HG02798 (cell line): ENCODE measurements at regions not wholly inside any gene's neighbourhood (a gene's known extent, or its start where the extent isn't known, plus 50 kb on each side); places are given as distances from the start of the nearest gene placed in this dataset.

Experiments used
- ATAC-seq: cut with Tn5 transposase; IDR thresholded peaks from one replicate; pipeline ENCODE4 v1.9.1; 2021; ENCODE audit warnings: mild to moderate bottlenecking; ENCODE audit not compliant: unreplicated experiment, poor library complexity

DNA sequence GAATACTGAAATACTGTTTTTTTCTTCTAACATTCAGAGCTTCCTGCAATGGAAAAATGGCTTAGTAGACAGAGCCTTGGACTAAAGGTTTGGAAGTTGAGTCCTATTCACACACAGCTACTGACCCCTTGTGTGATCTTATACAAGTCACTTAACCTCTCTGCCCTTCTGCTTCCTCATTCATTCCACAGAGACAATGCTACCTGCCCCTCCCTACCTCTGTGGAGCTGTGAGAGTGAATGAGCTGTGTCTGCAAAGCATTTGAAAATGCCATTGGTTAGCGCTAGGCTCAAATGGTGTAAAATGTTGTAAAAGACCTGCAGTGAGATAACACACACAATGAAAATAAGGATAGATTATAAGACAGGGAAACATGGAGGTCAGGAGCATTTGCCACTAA lies 214.4 kb downstream of the BARHL2 start:
- no peak for ATAC-seq

DNA sequence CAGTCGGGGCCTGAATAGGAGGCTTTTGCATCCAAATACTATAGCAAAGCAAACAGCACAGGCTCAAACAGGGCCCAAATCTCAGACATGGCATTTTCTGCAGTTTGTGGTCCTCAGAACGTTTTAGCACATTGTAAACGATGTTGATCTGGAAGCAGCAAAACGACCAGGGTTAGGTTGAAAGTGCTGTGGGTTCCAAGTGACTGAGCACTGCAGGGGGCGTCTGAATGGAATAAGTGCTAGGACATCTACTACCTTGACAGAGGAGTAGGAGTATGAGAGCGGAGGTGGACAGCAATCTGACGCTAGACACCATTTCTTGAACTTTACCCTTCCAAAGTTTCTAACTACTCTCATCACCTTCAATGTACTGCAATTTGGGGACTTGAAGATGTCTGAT lies 214.9 kb downstream of the BARHL2 start:
- ATAC-seq: no peak

DNA sequence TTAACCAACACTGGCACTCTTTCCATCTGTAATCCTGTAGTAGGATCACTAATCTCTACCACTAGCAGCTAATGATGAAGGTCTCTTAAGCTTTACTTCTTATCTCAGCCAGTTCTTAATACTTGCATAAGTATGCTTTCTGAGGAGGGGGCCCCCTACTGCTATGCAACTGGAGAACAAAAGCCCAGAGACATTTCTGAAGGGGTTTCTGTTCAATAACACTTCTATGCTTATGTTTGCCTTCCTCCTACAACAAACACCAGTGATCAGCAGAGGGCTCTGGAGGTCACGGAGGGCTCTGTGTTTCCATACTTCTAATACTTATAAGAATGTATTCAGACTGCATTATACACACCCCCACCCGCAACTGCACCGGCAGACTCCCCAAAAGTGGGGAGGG lies 215.8 kb downstream of the BARHL2 start:
- no peak for ATAC-seq

DNA sequence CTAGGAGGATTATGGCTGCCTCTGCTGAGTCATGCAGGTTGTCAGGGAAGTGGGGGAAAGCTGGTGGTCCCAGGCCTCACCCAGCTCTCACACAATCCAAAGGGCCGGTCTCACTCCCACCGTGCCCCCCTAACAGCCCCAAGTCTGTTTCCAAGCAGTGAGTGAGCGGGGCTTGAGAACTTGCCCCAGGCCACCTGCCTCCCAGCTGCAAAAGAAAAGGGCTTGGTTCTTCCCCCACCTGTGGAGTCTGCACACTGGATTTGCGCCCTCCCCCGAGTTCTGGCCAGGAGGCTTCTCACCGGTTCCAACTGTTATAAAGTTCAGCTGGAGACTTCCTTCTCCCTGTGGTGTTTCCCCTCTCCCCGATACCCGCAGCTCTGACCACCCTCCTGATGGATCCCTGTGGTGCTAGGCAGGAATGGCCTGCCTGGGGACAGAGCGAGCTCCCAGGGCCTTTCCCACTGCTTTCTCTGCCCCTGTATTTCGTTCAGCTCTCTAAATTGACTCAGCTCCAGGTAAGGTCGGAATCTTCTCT lies 222.3 kb downstream of the BARHL2 start:
- no peak for ATAC-seq

DNA sequence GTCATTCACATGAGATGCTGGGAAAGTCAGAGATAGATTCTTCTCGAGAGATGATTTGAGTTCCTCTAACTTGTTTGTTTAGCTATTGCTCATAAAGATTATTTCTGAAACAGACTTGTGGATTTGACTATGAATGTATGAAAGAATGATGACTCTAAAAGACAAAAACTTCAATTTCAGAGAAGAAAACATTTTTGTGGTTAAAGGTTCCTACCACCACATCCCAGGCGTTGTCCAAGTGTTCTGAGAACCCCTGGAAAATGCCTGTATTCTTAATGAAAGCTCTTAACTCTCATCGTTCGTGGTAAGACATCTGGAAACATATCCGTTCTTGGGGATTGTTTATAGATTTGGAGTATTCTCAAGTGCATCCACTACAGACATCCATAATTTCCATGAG lies 228.7 kb downstream of the BARHL2 start:
- ATAC-seq: no peak

DNA sequence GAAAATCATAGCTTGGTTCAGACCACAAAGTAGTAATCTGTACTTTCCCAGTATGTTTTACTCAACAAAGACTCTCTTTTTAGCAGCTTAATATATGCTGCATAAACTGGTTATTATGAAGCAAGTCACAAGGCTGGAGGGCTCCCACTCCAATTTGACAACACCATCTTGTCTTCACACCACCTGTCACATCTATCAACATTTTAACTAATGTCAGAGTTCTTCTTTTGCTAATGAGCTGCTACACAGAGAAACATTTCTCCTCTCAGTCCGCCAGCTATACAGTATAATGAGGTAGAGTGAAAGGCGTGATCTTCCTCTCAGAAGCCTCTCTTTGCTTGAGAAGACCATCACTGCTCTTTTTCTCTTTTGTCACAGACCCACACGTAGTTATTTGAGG lies 230.1 kb downstream of the BARHL2 start:
- no peak for ATAC-seq

DNA sequence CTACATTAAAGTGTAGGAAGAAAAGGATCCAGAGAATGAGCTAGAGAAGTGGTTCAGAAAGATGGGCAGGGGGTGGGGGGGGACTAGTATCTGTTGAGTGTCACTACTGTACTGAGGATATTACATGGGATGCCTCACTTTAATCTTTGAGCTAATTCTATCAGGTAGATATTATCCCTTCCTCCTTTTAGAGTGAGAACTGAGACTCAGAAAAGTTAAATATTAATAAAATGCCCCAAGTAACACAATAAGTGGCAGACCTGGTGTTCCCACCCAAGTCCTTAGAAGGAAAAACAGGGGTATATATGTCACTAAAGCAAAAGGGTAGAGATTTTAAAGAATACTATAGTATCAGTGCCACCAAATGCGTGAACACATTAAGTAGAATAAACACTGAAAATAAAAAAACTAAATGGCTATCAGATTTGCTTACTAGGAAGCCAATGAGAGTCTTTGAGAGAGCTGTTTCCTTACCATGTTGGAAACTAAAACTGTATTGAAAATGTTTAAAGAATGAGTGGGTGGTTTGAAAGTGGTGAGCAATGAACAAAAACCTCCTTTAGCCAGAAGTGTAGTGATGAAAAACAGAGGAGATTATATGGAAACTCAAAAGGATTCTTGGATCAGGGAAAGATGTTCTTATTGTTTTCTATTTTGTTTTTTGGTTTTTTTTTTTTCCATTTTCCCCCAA lies 230.8 kb downstream of the BARHL2 start:
- peak; percentile 65 for ATAC-seq

DNA sequence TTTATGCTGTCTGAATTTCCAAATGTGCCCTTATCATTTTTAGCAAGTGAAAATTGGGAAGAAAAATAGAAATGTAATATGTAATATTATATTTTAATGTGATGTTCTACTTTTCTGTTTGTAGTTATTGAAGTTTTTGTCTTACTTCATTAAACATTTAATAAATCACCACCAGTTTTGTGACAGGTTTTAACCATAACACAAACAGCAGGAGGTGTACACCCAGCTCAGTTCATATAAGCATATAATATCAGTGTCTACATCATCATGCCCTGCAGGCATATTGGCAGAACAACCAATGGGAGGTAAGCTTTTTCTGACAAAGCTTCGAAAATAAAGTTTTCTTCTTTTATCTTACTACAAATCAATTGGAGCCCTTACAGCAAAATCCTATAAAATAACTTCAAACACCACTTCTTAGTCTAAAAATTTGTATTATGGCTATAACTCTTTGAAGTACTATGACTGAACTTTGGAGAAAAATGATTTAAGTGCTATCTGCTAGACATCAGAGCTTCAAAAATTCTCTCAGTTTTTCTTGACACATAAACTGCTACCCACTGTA lies 236.7 kb downstream of the BARHL2 start:
- no peak for ATAC-seq

DNA sequence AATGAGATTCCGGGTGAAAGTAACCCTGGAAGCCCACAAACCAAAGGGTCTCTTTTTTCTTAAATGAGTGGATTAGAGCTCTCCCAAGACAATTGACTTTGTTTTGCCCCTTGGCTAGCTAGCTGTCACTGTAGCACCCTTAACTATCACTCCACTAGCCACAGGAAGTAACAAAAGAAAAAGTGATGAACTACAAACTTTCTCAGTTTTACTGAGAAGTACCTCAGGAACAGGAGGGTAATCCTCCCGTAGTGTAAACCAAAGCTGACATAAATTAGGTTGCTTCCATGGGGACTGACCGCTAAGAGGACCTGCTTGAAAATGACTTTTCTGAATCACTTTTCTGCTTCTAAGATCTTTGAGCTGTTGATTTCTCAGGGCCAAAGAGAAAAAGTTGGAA lies 240.1 kb downstream of the BARHL2 start:
- ATAC-seq: no peak

DNA sequence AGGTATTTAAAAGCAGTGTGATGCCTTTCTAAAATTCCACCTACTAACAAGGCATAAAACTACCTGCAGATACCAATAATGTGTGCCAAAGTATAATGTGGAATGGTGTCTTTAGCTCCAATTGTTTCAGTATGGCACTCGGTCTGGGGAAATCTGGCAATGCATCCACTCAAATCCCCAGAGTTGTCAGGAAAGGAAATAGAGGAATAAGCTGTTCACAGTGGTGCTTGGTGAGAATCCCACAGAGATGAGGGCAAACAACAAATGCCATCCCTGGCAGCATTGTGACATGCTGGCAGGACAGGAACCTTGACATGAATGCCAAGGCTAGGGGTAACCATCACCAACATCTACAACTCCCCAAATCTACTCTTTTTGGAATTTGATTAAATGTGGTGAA lies 240.7 kb downstream of the BARHL2 start:
- ATAC-seq: no peak

DNA sequence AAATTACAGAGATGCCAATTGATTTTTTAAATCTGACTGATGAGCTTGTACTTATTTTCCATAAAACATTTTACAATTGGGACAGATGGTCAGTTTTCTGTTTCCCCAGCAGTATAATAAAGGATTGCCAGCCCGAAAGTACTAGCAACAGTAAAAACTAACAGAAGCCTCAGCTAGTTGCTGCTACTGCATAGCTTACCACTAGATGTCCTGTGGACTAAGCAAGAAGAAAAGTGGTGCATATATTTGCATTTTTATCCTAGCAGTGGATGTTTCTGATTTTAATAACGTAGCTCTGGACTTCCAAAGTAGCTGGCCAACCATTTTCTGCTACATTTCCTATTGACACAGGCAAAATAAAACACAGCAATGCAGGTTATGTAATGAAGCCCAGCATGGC lies 241.5 kb downstream of the BARHL2 start:
- ATAC-seq: no peak

DNA sequence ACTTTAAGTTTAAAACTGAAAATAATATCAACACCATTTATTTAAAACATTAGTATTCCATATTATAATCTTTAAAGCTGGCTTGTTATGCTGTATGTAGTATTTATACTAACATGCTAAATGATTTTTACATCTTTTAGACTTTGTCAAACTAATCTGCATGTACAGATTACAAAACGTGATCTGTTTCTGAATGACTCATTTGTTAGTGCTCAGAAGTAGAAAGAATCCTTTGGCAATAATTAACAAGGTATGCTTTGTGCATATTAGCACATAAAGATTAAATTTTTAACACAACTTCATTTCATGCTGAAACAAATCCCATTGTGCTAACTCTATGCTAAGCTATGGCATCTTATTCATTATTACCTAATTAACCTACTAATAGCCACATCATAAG lies 242.4 kb downstream of the BARHL2 start:
- no peak for ATAC-seq

DNA sequence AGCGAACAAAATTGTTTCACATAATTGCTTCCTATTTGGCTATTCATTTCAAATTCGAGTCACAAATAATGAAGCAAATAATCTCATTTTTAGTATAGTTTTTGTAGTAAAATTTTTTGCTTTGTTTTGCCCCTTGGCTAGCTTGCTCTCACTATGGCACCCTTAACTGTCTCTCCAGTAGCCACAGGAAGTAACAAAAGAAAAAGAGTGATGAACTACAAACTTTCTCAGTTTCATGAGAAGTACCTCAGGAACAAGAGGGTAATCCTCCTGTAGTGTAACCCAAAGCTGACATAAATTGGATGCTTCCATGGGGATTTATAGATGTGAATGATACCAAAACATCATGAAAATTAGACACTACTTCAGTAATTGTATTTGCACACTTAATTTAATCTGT lies 242.9 kb downstream of the BARHL2 start:
- no peak for ATAC-seq

DNA sequence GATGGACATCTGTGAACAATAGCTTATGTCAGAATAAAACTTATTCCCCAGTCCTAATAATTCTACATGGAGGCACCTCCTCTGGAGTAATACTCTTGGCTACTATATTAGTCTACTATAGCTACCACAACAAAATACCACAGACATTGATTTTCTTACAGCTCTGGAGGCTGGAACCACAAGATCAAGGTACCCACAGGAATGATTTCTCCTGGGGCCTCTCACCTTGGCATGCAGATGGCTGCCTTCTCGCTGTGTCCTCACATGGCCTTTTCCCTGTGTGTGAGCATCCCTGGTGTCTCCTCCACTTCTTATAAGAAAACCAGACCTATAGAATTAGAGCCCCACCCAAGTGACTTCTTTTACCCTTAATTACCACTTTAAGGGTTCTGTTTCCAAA lies 244.3 kb downstream of the BARHL2 start:
- ATAC-seq: no peak

DNA sequence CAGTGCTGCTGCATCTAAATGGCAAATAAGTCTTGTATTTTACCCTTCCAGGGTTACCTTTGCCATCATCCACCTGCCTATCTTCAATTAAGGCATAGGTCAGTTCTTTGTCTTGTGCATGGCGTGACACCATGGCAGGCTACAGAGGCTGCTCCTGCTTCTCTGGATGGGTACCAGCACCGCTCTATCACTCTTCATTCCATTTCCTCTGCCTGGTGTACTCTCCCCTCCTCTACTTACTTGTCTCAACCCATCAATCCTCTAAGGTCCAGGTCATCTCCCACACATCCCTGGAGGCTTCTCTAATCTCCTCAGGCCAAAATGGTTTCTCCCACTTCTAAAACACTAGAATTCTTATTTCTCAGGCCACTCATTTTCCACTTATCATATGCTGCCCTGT lies 257.5 kb downstream of the BARHL2 start:
- no peak for ATAC-seq

DNA sequence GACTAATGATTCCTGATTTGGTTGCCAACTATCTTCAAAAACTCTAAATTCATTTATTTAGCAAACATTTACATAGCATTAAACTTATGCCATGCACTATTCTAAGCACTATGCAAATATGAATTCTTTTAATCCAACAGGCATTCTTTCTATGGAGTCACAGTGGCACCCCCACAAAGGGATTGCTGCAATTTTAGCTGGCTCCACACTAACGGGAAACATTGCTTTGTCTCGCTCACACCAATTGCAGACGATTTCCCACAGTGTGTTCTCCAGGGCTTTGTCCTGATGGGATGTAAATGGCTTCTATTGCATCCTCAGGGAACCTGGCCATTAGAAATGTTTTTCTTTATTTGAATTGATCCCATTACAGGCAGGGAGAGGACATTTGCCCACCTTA lies 259.1 kb downstream of the BARHL2 start:
- ATAC-seq: no peak

DNA sequence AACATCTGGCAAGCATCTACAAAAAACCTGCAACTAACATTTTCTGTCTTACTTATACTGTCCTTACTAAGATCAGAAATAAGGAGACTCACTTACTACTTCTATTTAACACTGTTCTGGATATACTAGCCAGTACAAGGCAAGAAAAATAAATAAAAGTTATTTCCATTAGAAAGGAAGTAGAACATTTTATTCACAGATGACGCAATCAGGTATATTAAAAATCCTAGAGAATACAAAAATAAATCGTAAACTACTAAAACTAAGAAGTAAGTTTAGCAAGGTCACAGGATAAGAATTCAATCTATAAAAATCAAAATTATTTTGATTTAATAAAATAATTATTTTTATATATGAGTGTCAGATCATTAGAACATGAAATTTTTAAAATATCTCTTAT lies 264.6 kb downstream of the BARHL2 start:
- no peak for ATAC-seq

DNA sequence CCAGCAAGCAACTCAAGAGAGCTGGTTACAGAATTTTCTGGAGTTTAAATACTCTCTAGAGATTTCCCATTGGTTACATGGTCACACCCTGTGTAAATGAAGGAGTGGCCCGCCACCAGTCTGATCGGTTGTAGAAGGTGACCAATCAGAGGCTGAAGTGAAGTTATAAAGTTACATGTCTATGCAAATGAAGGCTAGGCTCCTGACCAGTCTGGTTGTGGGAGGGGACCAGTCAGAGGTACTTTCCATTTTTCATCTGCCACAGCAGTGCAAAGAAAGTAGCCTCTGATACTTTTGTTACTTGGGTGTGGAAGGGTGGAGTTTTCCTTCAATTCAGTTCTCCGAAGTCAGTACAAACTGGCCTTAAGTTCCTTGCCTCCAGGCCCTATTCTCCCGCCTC lies 273.7 kb downstream of the BARHL2 start:
- no peak for ATAC-seq

DNA sequence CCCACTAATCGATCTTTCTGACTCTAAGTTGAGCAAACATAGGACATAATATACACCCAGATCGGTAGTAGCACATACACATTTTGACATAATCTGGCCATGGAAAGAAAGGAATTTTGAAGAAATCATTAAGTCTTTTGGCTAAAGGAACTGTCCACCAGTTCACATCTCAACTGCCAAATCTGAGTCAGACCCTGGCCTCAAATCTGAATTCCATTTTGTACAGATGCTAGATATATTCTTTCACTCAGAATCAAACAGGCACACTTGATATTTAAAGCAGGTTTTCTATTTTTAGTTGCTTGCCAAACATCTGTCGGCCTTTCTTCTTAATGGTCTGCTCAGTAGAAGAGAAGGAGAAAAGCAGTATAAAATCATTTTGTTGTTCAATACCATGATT lies 281.8 kb downstream of the BARHL2 start:
- ATAC-seq: no peak

DNA sequence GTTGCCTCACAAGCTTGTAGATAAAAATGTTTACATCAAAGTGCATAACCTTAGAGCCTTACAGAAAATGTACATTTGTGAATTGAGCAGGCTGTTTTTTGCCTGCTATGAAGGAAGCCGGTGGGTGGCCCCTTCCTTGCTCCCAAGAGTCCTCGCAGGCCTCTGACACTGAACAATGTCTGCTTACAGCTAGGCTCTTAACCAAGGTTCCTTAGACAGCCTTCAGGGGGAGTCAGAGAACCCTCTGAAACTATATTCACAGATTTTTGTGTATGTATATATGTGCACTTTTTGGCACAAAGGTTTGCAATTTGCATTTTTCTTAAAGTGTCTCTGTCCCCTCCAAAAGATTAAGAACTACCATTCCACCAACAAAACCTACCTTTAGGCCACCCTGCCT lies 282.6 kb downstream of the BARHL2 start:
- ATAC-seq: no peak

DNA sequence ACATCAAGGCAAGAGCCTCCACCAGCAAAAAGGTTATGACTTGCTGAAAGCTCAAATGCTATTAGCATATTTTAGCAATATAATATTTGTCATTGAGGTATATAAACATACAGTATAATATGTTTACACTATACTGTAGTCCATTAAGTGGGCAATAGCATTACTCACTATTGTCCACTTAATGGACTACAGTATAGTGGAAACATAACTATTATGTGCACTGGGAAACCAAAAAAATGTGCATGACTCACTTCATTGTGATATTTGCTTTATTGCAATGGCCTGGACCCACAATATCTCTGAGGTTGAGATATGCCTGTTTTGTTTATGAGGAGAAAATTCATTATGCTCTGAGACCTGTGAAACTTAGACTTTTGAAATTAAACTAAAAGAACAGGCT lies 300.0 kb downstream of the BARHL2 start:
- ATAC-seq: no peak

DNA sequence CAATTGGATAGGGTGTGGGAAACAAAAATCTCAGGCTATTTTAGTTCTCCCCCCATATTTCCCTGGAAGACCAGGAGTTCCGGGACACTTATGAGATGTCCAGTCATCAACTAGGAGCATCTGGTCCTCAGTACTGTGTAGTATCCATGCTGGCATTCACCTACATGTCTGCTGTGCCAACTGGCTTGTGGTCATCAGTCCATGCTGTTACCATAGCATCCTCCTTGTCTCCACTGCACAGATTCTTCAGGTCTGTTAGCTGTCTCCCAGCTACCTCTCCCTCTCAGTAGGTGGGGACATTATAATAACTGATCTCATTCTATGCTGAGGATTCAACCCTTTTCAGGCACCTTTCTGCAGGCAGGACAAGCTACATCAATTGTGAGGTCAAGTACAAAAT lies 302.9 kb downstream of the BARHL2 start:
- no peak for ATAC-seq
